ENCODE measurements at regions not wholly inside any gene's neighbourhood (a gene's known extent, or its start where the extent isn't known, plus 50 kb on each side); places are given as distances from the start of the nearest gene placed in this dataset.
"Not testable (repeated sequence)": the region's sequence is repeated elsewhere in the genome, so short reads cannot be mapped to it uniquely, and the experiment has no call there.

DNA sequence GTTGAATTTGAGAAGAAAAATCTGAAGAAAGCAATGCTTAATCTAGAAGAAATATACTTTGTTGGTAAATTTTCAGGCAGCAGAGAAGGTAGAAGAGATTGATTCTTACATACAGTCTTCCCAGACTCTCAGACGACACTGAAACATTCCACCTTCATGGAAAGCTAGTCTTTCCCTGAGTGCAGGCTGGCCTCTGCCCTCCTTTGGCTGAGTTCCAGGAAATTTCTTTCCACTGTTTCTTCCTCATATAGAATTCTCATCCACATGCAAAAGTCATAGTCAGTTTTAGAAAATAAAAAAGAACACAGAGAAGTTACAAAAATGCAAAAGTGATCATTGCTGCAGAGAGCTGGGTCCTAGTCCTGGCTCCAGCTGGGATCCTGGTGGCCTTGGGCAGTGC, 142.5 kb upstream of the PRR23C start:
- FAIRE-seq (no peak), DNase-seq (ENCODE audit: insufficient read length, low spot score) (no peak)
- no peak for TF ChIP-seq POLR2A (IDR thresholded peaks at IDR 0.05; ENCODE audit: low read depth, low read length)

GRCh38 chr3:139187648-139188047, 143.0 kb upstream of the PRR23C start:
- DNase-seq (ENCODE audit: insufficient read length, low spot score) (no peak), FAIRE-seq (no peak)

GRCh38 chr3:139189943-139190342, 145.3 kb upstream of the PRR23C start:
- TF ChIP-seq POLR2A (IDR thresholded peaks at IDR 0.05; ENCODE audit: low read depth, low read length): no peak
- DNase-seq (ENCODE audit: insufficient read length, low spot score) (no peak), FAIRE-seq (no peak)

More at GRCh38 chr3:139187648-139188047, 143.0 kb upstream of the PRR23C start:
- TF ChIP-seq POLR2A (IDR thresholded peaks at IDR 0.05; ENCODE audit: low read depth, low read length): no peak

DNA sequence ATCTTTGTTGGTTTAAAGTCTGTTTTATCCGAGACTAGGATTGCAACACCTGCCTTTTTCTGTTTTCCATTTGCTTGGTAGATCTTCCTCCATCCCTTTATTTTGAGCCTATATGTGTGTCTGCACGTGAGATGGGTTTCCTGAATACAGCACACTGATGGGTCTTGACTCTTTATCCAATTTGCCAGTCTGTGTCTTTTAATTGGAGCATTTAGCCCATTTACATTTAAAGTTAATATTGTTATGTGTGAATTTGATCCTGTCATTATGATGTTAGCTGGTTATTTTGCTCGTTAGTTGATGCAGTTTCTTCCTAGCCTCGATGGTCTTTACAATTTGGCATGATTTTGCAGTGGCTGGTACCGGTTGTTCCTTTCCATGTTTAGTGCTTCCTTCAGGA, 149.4 kb upstream of the MRPS22 start:
- DNase-seq (ENCODE audit: insufficient read length, low spot score); FAIRE-seq: not testable (repeated sequence)

DNA sequence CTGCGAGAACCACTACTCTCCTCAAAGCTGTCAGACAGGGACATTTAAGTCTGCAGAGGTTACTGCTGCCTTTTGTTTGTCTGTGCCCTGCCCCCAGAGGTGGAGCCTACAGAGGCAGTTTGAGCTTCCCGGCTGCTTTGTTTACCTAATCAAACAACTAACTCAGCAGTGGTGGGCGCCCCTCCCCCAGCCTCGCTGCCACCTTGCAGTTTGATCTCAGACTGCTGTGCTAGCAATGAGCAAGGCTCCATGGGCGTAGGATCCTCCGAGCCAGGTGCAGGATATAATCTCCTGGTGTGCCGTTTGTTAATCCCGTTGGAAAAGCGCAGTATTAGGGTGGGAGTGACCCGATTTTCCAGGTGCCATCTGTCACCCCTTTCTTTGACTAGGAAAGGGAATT, 147.7 kb upstream of the MRPS22 start:
- FAIRE-seq; DNase-seq (ENCODE audit: insufficient read length, low spot score): not testable (repeated sequence)

DNA sequence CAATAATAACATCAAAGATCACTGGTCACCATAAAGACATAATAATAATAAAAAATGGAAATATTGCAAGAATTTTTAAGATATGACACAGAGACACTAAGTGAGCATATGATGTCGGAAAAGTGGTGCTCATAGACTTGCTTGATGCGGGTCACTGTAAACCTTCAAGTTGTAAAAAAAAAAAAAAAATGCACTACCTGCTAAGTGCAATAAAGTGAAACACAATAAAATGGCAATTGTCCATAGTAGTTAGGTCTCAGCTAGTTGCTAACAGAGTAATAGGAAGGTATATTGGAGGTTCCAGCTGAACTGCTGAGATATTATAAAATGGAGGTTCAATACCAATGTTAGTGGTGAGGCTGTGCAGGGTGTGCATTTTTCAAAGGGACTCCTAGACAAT, 146.6 kb upstream of the MRPS22 start:
- no peak for TF ChIP-seq POLR2A (IDR thresholded peaks at IDR 0.05; ENCODE audit: low read depth, low read length)
- no peak for DNase-seq (ENCODE audit: insufficient read length, low spot score)
- FAIRE-seq: no peak

DNA sequence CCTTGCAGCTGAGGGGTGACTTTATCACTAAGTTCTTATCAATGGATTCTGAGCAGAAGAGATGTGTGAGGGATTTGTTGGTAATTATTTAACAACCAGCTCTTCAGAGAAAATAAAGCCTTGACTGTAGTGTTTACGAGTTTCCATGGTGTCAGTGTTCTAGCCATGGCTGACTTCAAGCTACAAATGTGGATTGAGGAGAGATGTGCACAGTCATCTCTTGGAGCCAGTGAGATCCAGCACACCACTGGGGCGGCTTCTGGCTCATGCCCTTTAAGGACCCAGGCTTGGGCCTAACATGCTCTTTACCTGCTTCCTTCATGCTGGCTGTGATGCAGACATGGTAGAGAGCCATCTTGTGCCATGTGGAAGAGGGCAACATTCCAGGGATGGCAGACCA, 145.6 kb upstream of the MRPS22 start:
- no peak for TF ChIP-seq POLR2A (IDR thresholded peaks at IDR 0.05; ENCODE audit: low read depth, low read length)
- no peak for DNase-seq (ENCODE audit: insufficient read length, low spot score)
- no peak for FAIRE-seq

- no peak for TF ChIP-seq POLR2A (IDR thresholded peaks at IDR 0.05; ENCODE audit: low read depth, low read length)
- no peak for FAIRE-seq
- no peak for DNase-seq (ENCODE audit: insufficient read length, low spot score)
These were observed 144.9 kb upstream of the MRPS22 start for GRCh38 chr3:139198929-139199328.

- no peak for FAIRE-seq
- TF ChIP-seq POLR2A (IDR thresholded peaks at IDR 0.05; ENCODE audit: low read depth, low read length): no peak
- DNase-seq (ENCODE audit: insufficient read length, low spot score): no peak
These were observed 144.3 kb upstream of the MRPS22 start for GRCh38 chr3:139199421-139200010.

DNA sequence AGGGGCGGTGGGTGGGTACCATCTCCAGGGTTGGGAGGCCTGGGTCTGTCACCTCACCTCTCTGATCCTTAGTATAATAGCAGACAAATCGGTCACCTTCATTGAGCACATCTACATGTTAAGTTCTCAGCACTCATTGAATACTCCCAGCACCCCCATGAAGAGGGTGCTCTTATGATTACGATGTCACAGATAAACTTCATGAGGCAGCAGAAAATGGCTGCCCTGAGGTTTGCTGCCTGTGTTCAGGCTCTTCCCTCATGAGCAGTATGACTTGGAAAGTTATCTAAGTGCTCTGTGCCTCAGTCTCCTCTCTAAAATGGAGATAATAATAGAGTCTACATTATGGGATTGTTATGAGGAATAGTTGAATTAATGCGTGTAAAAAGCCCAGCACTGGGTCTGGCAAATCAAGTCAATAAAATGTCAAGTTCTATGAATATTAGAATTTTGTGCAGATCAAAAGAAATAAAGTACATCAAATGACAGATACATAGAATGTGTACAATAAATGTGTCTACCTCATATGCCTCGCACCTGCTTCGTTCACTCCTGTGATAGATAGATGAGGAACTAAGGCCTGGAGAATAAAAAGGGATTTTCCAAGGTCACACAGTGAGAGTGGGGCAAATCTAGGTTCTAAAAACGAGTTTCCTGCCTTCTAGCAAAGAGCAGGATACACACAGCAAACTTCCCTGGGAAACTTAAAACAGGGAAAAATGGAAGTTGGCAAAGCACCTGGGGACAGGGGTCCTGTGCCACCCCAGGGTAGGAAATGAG, 142.2 kb upstream of the MRPS22 start:
- TF ChIP-seq POLR2A (IDR thresholded peaks at IDR 0.05; ENCODE audit: low read depth, low read length): no peak
- FAIRE-seq (no peak), DNase-seq (ENCODE audit: insufficient read length, low spot score) (no peak)

GRCh38 chr3:139202226-139202958, 141.4 kb upstream of the MRPS22 start:
- TF ChIP-seq POLR2A (IDR thresholded peaks at IDR 0.05; ENCODE audit: low read depth, low read length): no peak
- no peak for FAIRE-seq
- DNase-seq (ENCODE audit: insufficient read length, low spot score): no peak

DNA sequence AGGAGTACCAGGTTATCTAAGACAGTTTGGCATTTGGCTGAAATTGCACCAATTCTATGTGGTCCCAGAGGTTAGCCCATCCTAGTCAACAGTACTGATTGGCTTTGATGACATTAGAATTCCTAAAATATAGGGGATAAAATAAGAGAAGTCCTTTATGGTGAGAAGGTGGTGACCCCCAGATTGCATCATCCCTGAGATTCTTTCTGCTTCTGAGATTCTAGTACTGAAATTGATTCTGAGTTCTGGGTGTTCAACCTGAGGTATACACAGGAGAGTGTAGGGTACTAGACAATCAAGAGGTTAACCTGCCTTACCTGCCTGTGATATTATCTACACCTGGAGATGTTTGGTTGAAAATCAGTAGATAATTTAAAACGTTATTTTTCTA, 140.9 kb upstream of the MRPS22 start:
- no peak for TF ChIP-seq POLR2A (IDR thresholded peaks at IDR 0.05; ENCODE audit: low read depth, low read length)

GRCh38 chr3:139203752-139204151, 140.1 kb upstream of the MRPS22 start:
- FAIRE-seq: no peak
- no peak for TF ChIP-seq POLR2A (IDR thresholded peaks at IDR 0.05; ENCODE audit: low read depth, low read length)
- DNase-seq (ENCODE audit: insufficient read length, low spot score): no peak

More for the DNA sequence above, 140.9 kb upstream of the MRPS22 start:
- DNase-seq (ENCODE audit: insufficient read length, low spot score) (no peak), FAIRE-seq (no peak)

GRCh38 chr3:139204728-139205127, 139.1 kb upstream of the MRPS22 start:
- no peak for TF ChIP-seq POLR2A (IDR thresholded peaks at IDR 0.05; ENCODE audit: low read depth, low read length)
- no peak for FAIRE-seq
- DNase-seq (ENCODE audit: insufficient read length, low spot score): no peak

- DNase-seq (ENCODE audit: insufficient read length, low spot score) (no peak), FAIRE-seq (no peak)
- no peak for TF ChIP-seq POLR2A (IDR thresholded peaks at IDR 0.05; ENCODE audit: low read depth, low read length)
These were observed 129.9 kb upstream of the MRPS22 start for GRCh38 chr3:139213936-139214335.
